Activated CD8-positive, alpha-beta memory T cell treated with anti-CD3 and anti-CD28 coated beads for 24 hours (primary cell): ENCODE measurements at regions not wholly inside any gene's neighbourhood (a gene's known extent, or its start where the extent isn't known, plus 50 kb on each side); places are given as distances from the start of the nearest gene placed in this dataset.
"Not testable (repeated sequence)": the region's sequence is repeated elsewhere in the genome, so short reads cannot be mapped to it uniquely, and the experiment has no call there.

Source experiments
- DNase-seq: peaks from one replicate; pipeline ENCODE4 v3.0.0-alpha.2; 2020

GRCh38 chr2:236979664-236980063 lies 106.0 kb upstream of the COPS8 start:
- no peak for DNase-seq

DNA sequence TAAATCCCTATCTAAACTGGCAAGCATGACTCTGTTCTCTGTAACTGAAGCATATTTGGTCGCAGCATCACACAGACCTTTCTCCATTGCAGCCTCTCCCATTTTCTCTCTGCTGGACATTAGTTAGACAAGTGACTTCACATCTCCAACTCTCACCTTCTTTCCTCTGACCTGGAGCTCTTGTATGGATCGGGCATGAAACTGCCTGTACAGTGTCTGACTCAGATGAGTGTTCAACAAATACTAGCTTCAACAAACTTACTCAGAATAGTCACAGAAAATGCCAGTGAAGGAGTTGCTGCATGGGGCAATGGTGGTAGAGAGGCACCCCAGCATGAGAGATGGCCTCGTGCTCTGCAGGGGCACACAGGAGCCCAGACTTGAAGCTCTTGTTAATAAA lies 104.7 kb upstream of the COPS8 start:
- no peak for DNase-seq

- no peak for DNase-seq
These were observed 103.8 kb upstream of the COPS8 start for GRCh38 chr2:236981701-236982485.

DNA sequence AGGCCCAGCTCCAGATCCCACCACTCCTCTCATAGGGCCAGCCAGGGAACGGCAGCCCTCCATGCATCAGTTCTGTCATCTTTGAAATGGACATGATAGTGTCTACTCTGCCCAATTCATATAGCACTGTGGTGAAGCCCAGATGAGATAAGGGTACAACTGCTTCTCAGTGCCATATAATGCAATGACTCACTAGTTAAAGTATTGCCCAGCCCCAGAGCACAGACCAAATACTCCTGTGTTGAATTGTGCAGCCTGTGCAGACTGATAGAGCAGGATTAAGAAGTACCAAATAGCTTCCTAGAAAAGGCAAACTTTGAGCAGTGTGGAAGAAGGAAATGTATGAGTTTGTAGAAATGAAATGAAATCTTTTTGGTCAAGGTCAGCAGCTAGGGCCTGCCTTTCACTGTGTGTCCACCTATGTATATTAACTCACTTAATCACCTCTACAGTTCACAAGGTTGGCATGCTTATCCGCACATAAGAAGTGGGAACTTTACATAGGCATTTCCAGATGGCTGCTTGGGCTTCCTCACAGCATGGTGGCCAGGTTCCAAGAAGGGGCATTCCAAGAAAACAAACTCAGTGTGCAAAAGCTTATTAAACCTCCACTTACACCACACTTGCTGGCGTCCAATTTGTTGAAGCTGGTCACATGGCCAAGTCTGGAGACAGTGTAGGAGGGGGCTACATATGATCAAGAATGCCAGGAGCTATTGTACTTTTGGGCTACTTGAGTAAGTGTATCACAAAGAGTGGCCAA lies 102.8 kb upstream of the COPS8 start:
- no peak for DNase-seq

DNA sequence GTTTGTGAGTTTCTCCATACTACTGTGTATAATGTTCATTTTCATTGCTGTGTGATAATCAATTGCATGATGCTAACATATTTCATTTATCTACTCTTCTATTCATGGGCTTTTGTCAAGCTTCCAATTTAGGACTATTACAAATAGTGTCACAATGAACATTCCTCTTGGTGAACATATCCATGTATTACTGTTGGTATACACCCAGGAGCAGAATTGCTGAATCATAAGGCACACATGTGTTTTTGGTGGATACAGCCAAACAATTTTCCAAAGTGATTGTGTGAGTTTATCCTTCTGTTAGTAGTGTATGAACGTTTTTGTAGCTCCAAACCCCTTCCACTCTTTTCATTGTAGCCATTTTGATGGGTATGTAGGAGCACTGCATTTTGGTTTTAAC lies 101.6 kb upstream of the COPS8 start:
- DNase-seq: no peak

DNA sequence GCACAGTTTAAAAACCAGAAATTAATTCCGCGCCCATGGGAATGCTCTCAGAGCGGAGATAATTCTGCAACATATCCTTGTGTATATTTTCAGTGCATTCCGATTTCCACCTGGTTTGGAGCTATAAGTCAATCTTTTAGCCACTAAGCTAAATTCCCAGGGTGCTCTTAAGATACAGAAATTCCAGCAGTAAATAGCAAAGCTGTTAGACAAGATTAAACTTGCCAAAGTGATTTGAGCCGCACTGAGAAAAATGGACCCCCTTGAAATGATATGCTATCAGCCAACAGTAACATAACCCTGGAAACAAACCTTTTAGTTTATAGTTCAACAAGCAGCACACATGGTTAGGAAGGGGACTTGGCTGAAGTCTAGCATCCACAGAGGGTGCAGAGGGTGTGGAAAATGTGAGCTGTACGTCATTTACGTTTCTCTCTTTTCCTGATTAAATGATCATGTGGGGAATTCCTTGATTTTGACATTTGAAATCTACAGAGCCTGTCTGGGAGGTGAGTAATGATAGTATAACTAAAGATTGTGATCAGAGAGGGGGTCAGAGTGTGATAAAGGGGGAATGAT lies 99.8 kb upstream of the COPS8 start:
- DNase-seq: no peak

DNA sequence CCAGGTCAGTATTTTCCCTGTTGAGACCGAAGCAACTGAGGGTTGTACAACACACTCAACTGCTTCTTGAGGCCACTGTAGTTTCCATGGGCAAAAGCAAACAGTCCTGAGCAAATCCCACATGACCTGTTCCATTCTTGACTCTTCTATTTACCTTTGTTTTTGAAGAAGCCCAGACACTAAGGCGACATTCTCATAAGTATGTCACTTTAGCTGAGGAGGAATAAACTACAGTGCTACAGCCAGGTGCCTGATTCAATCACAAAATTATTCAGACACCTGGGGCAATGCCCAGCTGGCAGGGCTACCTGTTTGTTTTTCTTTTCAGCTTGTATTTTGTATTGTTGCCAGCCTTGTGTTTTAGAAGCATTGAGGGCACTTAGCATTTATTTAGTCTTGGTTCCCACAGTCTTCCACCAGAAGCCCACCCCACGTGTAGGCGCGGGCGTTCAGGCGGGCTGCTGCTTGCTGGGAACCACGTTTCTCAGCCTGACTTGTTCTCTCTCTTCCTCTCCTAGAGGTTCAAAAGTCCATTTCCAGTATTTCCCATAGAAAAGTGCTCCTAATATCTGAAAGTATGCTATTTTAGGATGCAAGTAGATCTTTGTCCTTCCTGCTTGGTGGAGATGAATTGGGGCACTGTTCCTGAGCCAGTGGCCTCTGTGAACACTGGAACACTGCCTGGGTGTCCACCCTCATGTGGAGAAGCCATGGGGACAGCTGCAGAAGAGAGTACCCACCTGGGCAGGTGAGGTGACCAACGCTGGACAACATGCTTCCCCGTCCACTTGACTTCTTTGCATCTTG lies 99.0 kb upstream of the COPS8 start:
- DNase-seq: no peak

- no peak for DNase-seq
These were observed 97.5 kb upstream of the COPS8 start for GRCh38 chr2:236988216-236988615.

- DNase-seq: no peak
These were observed 96.7 kb upstream of the COPS8 start for GRCh38 chr2:236988690-236989624.

GRCh38 chr2:236990552-236990951 lies 95.1 kb upstream of the COPS8 start:
- no peak for DNase-seq

DNA sequence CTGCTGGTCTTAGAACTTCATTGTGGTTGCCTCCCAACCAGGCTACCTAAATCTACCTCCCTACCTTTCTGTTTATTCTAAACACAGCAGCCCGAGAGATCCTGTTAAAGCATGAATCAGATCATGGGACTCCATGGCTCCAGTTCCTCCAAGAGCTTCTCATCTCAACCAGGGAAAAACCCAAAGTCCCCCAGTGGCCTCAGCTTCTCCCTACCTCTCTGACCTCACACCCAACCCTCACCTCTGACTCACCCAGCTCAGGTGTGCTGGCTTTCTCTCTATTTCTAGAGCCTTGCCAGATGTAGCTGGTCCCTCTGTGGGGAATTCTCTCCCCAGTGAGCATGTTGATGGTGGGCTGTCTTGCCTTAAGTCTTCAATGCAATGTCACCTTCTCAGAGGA lies 93.8 kb upstream of the COPS8 start:
- DNase-seq: no peak

GRCh38 chr2:236993286-236993685 lies 92.4 kb upstream of the COPS8 start:
- no peak for DNase-seq

DNA sequence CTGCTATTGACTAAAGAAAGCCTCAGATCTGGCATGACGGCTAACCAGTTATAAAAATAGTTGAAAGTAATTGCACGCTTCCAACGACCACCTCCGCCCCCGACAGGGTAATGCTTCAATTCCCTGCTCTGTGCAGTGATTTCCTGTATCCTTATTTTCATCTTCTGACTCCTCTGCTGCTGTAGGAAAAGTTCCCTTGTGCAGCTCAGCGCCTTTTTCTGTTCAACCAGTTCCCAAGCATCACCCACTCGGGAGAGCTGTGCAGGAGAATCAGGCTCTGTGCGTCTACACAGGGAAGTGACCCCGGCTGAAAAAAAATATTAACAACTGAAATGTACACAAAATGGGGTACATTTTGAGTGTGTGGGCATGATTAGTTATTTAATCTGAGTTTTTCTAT lies 91.3 kb upstream of the COPS8 start:
- no peak for DNase-seq

GRCh38 chr2:236997069-236997715 lies 88.5 kb upstream of the COPS8 start:
- no peak for DNase-seq

DNA sequence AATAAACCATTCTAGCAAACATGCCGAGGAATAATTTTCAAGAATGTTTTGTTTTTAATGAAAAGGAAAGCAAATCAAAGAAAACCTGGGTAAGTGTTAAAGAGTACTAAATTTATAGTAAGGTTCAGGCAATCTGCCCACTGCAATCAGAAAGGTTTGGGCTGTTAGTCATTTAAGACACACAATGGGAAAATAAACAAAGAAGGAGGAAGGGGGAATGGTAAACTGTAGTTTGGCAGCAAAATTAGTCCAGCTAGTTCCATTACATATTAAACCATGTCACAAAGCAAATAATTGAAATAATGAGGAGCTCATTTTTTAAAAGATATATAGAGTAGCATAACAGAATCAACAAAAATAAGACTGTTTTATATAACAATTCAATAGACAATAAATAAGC lies 87.5 kb upstream of the COPS8 start:
- no peak for DNase-seq

- DNase-seq: no peak
These were observed 86.9 kb upstream of the COPS8 start for GRCh38 chr2:236998758-236999157.

DNA sequence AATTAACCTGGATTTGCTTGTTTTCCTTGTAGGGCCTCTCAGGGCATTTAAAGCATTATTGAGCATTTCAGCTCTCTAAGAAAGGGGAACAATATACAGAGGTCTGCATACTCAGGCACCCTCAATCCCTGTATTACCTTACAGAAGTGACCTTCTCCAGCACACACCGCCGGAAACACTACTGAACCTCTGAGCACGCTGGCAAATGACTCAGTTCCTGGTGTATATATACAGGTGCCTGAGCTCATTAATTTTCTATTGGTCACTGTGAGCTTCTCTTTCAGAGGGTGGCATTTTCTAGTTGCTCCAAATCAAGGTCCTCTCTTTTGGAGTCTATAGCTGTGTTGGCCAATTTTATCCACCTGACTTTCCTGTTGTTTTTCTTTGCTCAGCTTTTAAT lies 85.2 kb upstream of the COPS8 start:
- no peak for DNase-seq

DNA sequence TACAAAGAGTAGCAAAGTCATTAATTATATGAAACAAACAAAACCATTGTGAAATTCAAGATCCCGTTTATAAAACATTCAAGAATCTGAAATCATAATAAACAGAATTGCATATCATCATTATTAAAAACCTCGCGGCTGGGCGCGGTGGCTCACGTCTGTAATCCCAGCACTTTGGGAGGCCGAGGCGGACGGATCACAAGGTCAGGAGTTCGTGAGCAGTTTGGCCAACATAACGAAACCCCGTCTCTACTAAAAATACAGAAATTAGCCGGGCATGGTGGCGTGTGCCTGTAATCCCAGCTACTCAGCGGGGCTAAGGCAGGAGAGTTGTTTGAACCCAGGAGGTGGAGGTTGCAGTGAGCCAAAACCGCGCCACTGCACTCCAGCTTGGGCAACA lies 80.3 kb upstream of the COPS8 start:
- DNase-seq: not testable (repeated sequence)

DNA sequence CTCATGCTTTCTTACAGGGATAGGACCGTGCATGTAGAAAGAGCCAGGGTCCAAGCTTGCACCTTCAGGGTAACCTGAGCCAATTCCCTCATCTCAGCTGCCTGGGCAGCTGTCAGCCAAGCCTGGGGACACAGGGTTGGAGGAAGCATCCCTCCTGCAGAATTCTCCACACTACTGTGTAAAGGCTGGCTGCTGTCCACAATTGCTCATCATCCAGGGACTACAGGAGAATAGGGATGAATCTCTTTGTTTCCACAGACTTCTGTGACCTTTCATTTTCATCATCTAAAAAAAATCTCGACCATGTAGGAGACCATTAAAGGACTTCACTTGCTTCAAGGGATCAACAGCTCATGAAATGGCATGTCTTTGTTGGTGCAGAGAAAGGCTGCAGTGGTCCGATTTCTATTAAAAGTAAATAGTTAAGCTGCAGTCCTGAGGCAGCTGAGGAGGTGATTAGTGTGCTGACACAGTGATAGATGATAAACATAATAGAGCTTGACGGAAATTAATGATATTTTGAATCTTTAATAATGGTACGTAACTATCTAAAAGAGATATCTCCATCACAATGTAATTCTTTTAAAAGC lies 74.4 kb upstream of the COPS8 start:
- DNase-seq: no peak

GRCh38 chr2:237012004-237012403 lies 73.7 kb upstream of the COPS8 start:
- DNase-seq: no peak

DNA sequence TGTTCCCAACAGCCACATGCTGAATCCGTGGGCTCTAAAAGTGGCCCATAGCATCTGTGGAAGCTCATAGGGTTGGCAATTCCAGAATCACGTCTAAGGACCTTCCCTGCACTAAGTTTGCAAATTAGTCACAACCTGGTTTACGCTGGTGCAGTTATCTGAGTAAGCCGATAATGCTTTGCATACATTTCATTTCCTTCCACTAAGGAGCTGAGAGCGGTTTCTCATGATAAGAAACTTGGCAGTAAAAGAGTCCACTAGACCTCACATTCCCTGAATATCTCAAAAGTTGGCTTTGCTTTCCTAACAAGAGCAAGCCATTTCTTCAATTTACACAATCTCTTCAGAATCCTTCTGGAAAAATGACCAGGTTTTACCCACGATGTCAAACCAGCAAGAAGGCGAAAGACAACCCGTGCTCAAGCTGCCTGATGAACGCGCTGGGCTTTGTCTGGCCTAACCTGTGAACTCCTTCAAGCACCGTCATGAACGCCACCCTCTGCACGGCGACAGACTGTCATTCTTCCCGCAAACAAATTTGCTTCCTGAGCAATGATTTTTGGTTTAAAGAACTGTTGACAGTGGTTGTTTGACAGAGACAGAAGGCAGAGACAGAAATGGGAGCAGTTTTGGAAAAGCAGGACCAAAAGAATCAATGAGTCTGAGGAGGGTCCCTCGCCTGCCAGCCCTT lies 73.0 kb upstream of the COPS8 start:
- no peak for DNase-seq
